Endothelial cell of umbilical vein (primary cell): ENCODE measurements at regions not wholly inside any gene's neighbourhood (a gene's known extent, or its start where the extent isn't known, plus 50 kb on each side); places are given as distances from the start of the nearest gene placed in this dataset.

Experiments used
- BruUV-seq: library from RNA; stranded (reverse); fragments of 400-500 nt; replicated peaks from 2 replicates; lab custom pipeline; 2021; lab: Mats Ljungman, UMichigan
- CTCF ChIA-PET: fragments of 300-600, 350-600 bp; sonication (Branson Sonifier 250); formaldehyde crosslinking; loops from one replicate; lab custom pipeline; 2021; ENCODE audit warnings: antibody characterized with exemption, inconsistent platforms; lab: Charles Lee
- POLR2A ChIA-PET: fragments of 300-600, 350-600 bp; sonication (Branson Sonifier 250); formaldehyde crosslinking; loops from one replicate; lab custom pipeline; 2021; ENCODE audit warnings: antibody characterized with exemption, inconsistent platforms; lab: Charles Lee
- DNase-seq: peaks from one replicate; pipeline ENCODE4 v3.0.0-alpha.2; 2011; ENCODE audit warnings: low read depth, low spot score
- FAIRE-seq: peaks from 2 replicates; lab custom pipeline; 2011; peaks lifted over from hg19 to GRCh38; lab: Jason Lieb, UNC
- H2AFZ ChIP-seq: 2 replicates; pipeline ENCODE4 v1.6.0; 2012; ENCODE audit warnings: low read depth, low read length, control low read depth, inconsistent platforms
- H3K27ac ChIP-seq: 2 replicates; pipeline ENCODE4 v1.5.1; 2011; ENCODE audit warnings: low read depth, mild to moderate bottlenecking, control low read depth, low read length, moderate library complexity; ENCODE audit not compliant: insufficient read depth
- H3K27me3 ChIP-seq, 2 experiments: 2 replicates each; pipeline versions ENCODE4 v1.6.0 to v1.6.1; 2011; ENCODE audit warnings: low read length in 2 of 2, mixed read lengths in 1 of 2; ENCODE audit not compliant: control insufficient read depth in 2 of 2, insufficient read depth in 2 of 2
- H3K36me3 ChIP-seq, 2 experiments: 2 replicates in 1 of 2; 3 replicates in 1 of 2; pipeline ENCODE4 v1.5.1; 2011; ENCODE audit warnings: low read length in 2 of 2, mild to moderate bottlenecking in 1 of 2, moderate library complexity in 1 of 2; ENCODE audit not compliant: control insufficient read depth in 2 of 2, insufficient read depth in 2 of 2; ENCODE audit errors: extremely low read depth in 1 of 2
- H3K4me1 ChIP-seq: 3 replicates; pipeline ENCODE4 v1.5.1; 2011; ENCODE audit warnings: mild to moderate bottlenecking, low read length; ENCODE audit not compliant: control insufficient read depth, insufficient read depth; ENCODE audit errors: extremely low read depth
- H3K4me2 ChIP-seq: 2 replicates; pipeline ENCODE4 v1.6.1; 2011; ENCODE audit warnings: low read length, control low read depth, mixed read lengths; ENCODE audit not compliant: insufficient read depth
- H3K4me3 ChIP-seq, 3 experiments: fragments of 200-600 bp in 1 of 3; sonication (generic), shearing (Covaris generic) in 1 of 3; replicated peaks in 1 of 3; 2 replicates each; pipeline ENCODE4 v1.5.1; 2011 to 2016; ENCODE audit warnings: control low read depth in 3 of 3, low read length in 3 of 3, mild to moderate bottlenecking in 2 of 3, inconsistent platforms in 1 of 3, low read depth in 1 of 3, moderate library complexity in 1 of 3; ENCODE audit not compliant: insufficient read depth in 1 of 3
- H3K79me2 ChIP-seq: 2 replicates; pipeline ENCODE4 v1.6.0; 2012; ENCODE audit warnings: low read length, inconsistent platforms; ENCODE audit not compliant: control insufficient read depth, insufficient read depth
- H3K9ac ChIP-seq: replicated peaks from 2 replicates; pipeline ENCODE3; 2011; ENCODE audit warnings: low read length, control low read depth; ENCODE audit not compliant: insufficient read depth; ENCODE audit errors: extremely low read depth
- H3K9me1 ChIP-seq: replicated peaks from 3 replicates; pipeline ENCODE4 v1.6.0; 2011; ENCODE audit warnings: mild to moderate bottlenecking, low read length; ENCODE audit not compliant: control insufficient read depth, insufficient read depth; ENCODE audit errors: extremely low read depth
- H3K9me3 ChIP-seq: replicated peaks from 2 replicates; pipeline ENCODE4 v1.5.1; 2012; ENCODE audit warnings: low read length, inconsistent platforms; ENCODE audit not compliant: control insufficient read depth, insufficient read depth
- H4K20me1 ChIP-seq: replicated peaks from 2 replicates; pipeline ENCODE3; 2011; ENCODE audit warnings: mild to moderate bottlenecking, low read length; ENCODE audit not compliant: control insufficient read depth, insufficient read depth; ENCODE audit errors: extremely low read depth
- CTCF ChIP-seq, 2 donors: IDR thresholded peaks; 1 replicate in 1 of 2; 2 replicates in 1 of 2; pipeline ENCODE4 v1.5.1; 2011; ENCODE audit warnings: low read length in 2 of 2, mild to moderate bottlenecking in 2 of 2, moderate library complexity in 2 of 2, control low read depth in 1 of 2, inconsistent platforms in 1 of 2, low read depth in 1 of 2; ENCODE audit not compliant: insufficient read depth in 1 of 2; ENCODE audit errors: extremely low read depth in 1 of 2
- EZH2 ChIP-seq: IDR thresholded peaks from 2 replicates; pipeline ENCODE4 v1.6.1; 2012; ENCODE audit warnings: borderline replicate concordance, low read depth, mild to moderate bottlenecking, moderate library complexity, low read length, inconsistent platforms; ENCODE audit not compliant: severe bottlenecking
- FOS ChIP-seq: IDR thresholded peaks from 2 replicates; pipeline ENCODE4 v1.6.1; 2011; ENCODE audit warnings: mild to moderate bottlenecking, low read length, moderate library complexity, borderline replicate concordance; ENCODE audit not compliant: insufficient read depth
- GATA2 ChIP-seq: IDR thresholded peaks from 2 replicates; pipeline ENCODE4 v1.7.0; 2011; ENCODE audit warnings: low read depth, mild to moderate bottlenecking, moderate library complexity, mixed read lengths, low read length; ENCODE audit not compliant: insufficient read length, insufficient read depth
- JUN ChIP-seq: IDR thresholded peaks from 2 replicates; pipeline ENCODE4 v1.6.1; 2011; ENCODE audit warnings: borderline replicate concordance, low read depth; ENCODE audit not compliant: insufficient read length, insufficient read depth
- MAX ChIP-seq: IDR thresholded peaks from 2 replicates; pipeline ENCODE4 v1.6.1; 2011; ENCODE audit not compliant: insufficient read depth, insufficient read length
- MYC ChIP-seq: IDR thresholded peaks from one replicate; pipeline ENCODE4 v1.6.1; 2011; ENCODE audit warnings: mild to moderate bottlenecking, low read depth, low read length
- POLR2A ChIP-seq: IDR thresholded peaks from 2 replicates; pipeline ENCODE4 v1.6.1; 2012; ENCODE audit warnings: low read depth, mild to moderate bottlenecking, control low read depth, low read length
- POLR2AphosphoS5 ChIP-seq: IDR thresholded peaks from 2 replicates; pipeline ENCODE4 v1.6.1; 2012; ENCODE audit warnings: low read depth, mild to moderate bottlenecking, control low read depth, low read length, moderate library complexity; ENCODE audit not compliant: insufficient read depth
- dilution Hi-C: fragments of 300-500 bp; cut with MboI; formaldehyde crosslinking; loops from one replicate; pipeline ENCODE4 v1.15.0; 2019; ENCODE audit warnings: low sequenced_read_pairs; ENCODE audit not compliant: extremely low pct_ligation_motif_present
- intact Hi-C: fragments of 100-400 bp; cut with micrococcal nuclease; formaldehyde crosslinking; loops from one replicate; pipeline ENCODE4 v1.10.0; 2022

- Histone ChIP-seq H3K4me3 (no peak overlapping the region), H3K9ac (no peak overlapping the region), H3K79me2 (no peaks in the 10 kb centered on the region), H3K9me1 (no peaks in the 10 kb centered on the region), H3K4me2 (no peak overlapping the region), H2AFZ (no peak overlapping the region), H3K36me3 (no peaks in the 10 kb centered on the region), H3K4me1 (peaks cover 6% of the 10 kb centered on the region), H3K27ac (no peak overlapping the region), H4K20me1 (no peaks in the 10 kb centered on the region), H3K9me3 (no peaks in the 10 kb centered on the region), H3K27me3 (peaks cover 8% of the 10 kb centered on the region in 2 experiments)
- intact Hi-C loops (no loop called here), dilution Hi-C loops (no loop called here)
- CTCF ChIA-PET: no interaction called here
- POLR2A ChIA-PET: no interaction called here
- no TSS peak for BruUV-seq
- no peak for DNase-seq
- TF ChIP-seq FOS (no peak), CTCF (IDR thresholded peaks at IDR 0.05; ENCODE audit: extremely low read depth in 1 of 2, insufficient read depth in 1 of 2, low read depth in 1 of 2, low read length in 2 of 2) (no peak), POLR2A (no peak), GATA2 (no peak), EZH2 (no peak), MYC (no peak), POLR2AphosphoS5 (no peak), MAX (no peak), JUN (no peak)
- no peak for FAIRE-seq
These were observed 107.6 kb downstream of the IL20RB start for GRCh38 chr3:137065381-137065780.
